Kidney (tissue), 13 donors: ENCODE measurements at regions not wholly inside any gene's neighbourhood (a gene's known extent, or its start where the extent isn't known, plus 50 kb on each side); places are given as distances from the start of the nearest gene placed in this dataset.

Experiments used
- DNase-seq, 5 donors: peaks; one replicate each; pipeline ENCODE4 v3.0.0-alpha.2; 2013 to 2020
- FAIRE-seq: peaks from 2 replicates; lab custom pipeline; 2012; peaks lifted over from hg19 to GRCh38; lab: Jason Lieb, UNC
- H3K27ac ChIP-seq, 2 donors: one replicate each; pipeline ENCODE4 v1.7.0; 2013; ENCODE audit warnings: low read depth in 2 of 2, low read length in 2 of 2, inconsistent platforms in 1 of 2
- H3K27me3 ChIP-seq: one replicate; pipeline ENCODE4 v1.7.1; 2013; ENCODE audit warnings: low read length, inconsistent platforms; ENCODE audit not compliant: control insufficient read depth, insufficient read depth
- H3K36me3 ChIP-seq, 3 donors: one replicate each; pipeline versions ENCODE4 v1.7.0 to v1.7.1; 2013; ENCODE audit warnings: low read length in 3 of 3, control low read depth in 1 of 3, inconsistent platforms in 1 of 3; ENCODE audit not compliant: insufficient read depth in 3 of 3, control insufficient read depth in 2 of 3
- H3K4me1 ChIP-seq, 3 donors: one replicate each; pipeline versions ENCODE4 v1.7.0 to v1.7.1; 2013; ENCODE audit warnings: low read length in 3 of 3, inconsistent platforms in 1 of 3, low read depth in 1 of 3; ENCODE audit not compliant: control insufficient read depth in 2 of 3, insufficient read depth in 2 of 3
- H3K4me3 ChIP-seq, 3 donors: one replicate each; pipeline versions ENCODE4 v1.7.0 to v1.8.1; 2013; ENCODE audit warnings: low read length in 3 of 3, control low read depth in 1 of 3, inconsistent platforms in 1 of 3
- H3K9ac ChIP-seq, 3 donors: one replicate each; pipeline versions ENCODE4 v1.7.0 to v1.7.1; 2013; ENCODE audit warnings: low read length in 3 of 3, control low read depth in 1 of 3, inconsistent platforms in 1 of 3
- H3K9me3 ChIP-seq, 3 donors: one replicate each; pipeline versions ENCODE4 v1.7.0 to v1.7.1; 2013; ENCODE audit warnings: low read length in 3 of 3, control low read depth in 1 of 3, inconsistent platforms in 1 of 3; ENCODE audit not compliant: control insufficient read depth in 2 of 3, insufficient read depth in 1 of 3
- CTCF ChIP-seq: IDR thresholded peaks from 3 replicates; pipeline ENCODE4 v1.5.1; 2012; ENCODE audit warnings: mild to moderate bottlenecking, moderate library complexity, borderline replicate concordance; ENCODE audit not compliant: insufficient read depth; ENCODE audit errors: extremely low read depth
- intact Hi-C: fragments of 100-400 bp; cut with DNase I; formaldehyde crosslinking; loops from one replicate; pipeline ENCODE4 v1.11.1; 2022
- donor health status: control.
- donor health status: control.
- donor health status: control.
- donor health status: control.
- donor health status: control.
- donor health status: DM: yes; HTN: yes; CAD: no.
- donor health status: Normal renal cell carcinoma (clear cell type).

GRCh38 chr5:111973961-111974360 lies 217.0 kb upstream of the NREP start:
- no peak for DNase-seq
- no peak overlapping the region for H3K9ac ChIP-seq
- no peaks in the 10 kb centered on the region for H3K4me1 ChIP-seq
- TF ChIP-seq CTCF: no peak
- FAIRE-seq: no peak
- no peak overlapping the region for H3K27ac ChIP-seq
- H3K4me3 ChIP-seq: no peak overlapping the region
- no peaks in the 10 kb centered on the region for H3K27me3 ChIP-seq
- intact Hi-C loops: no loop called here
- no peaks in the 10 kb centered on the region for H3K9me3 ChIP-seq
- H3K36me3 ChIP-seq: no peaks in the 10 kb centered on the region

GRCh38 chr5:111972548-111972947 lies 215.6 kb upstream of the NREP start:
- no peak for FAIRE-seq

GRCh38 chr5:111972080-111972479 lies 215.1 kb upstream of the NREP start:
- FAIRE-seq: no peak
- intact Hi-C loops: no loop called here

More at GRCh38 chr5:111972548-111972947, 215.6 kb upstream of the NREP start:
- H3K9ac ChIP-seq: no peak overlapping the region
- no peaks in the 10 kb centered on the region for H3K36me3 ChIP-seq
- no peaks in the 10 kb centered on the region for H3K27me3 ChIP-seq
- no peak for TF ChIP-seq CTCF
- H3K4me1 ChIP-seq: no peaks in the 10 kb centered on the region
- H3K9me3 ChIP-seq: no peaks in the 10 kb centered on the region
- no peak overlapping the region for H3K27ac ChIP-seq
- intact Hi-C loops: no loop called here
- DNase-seq: no peak
- no peak overlapping the region for H3K4me3 ChIP-seq

More at GRCh38 chr5:111972080-111972479, 215.1 kb upstream of the NREP start:
- Histone ChIP-seq H3K36me3 (no peaks in the 10 kb centered on the region), H3K4me1 (no peaks in the 10 kb centered on the region), H3K9ac (no peak overlapping the region), H3K27ac (no peak overlapping the region), H3K27me3 (no peaks in the 10 kb centered on the region), H3K9me3 (no peaks in the 10 kb centered on the region), H3K4me3 (no peak overlapping the region)
- no peak for DNase-seq
- TF ChIP-seq CTCF: no peak
